ENCODE measurements at regions not wholly inside any gene's neighbourhood (a gene's known extent, or its start where the extent isn't known, plus 50 kb on each side); places are given as distances from the start of the nearest gene placed in this dataset.

- no peaks in the 10 kb centered on the region for H3K36me3 Mint-ChIP-seq (ENCODE audit: low read depth)
- peaks cover 7% of the 10 kb centered on the region for H3K27me3 Mint-ChIP-seq (ENCODE audit: insufficient read depth)
- H3K27ac Mint-ChIP-seq: no peak overlapping the region
- H3K9me3 Mint-ChIP-seq: no peaks in the 10 kb centered on the region; the same call in 1 of the 2 replicates
- DNase-seq: no peak
- no peaks in the 10 kb centered on the region for H3K4me1 Mint-ChIP-seq (ENCODE audit: low read depth)
- no peak for TF ChIP-seq CTCF (IDR thresholded peaks at IDR 0.05)
- H3K4me3 Mint-ChIP-seq: no peak overlapping the region
Measured at GRCh38 chr18:25604894-25605597, 253.1 kb upstream of the ZNF521 start.

- no peak for DNase-seq
- no peak for TF ChIP-seq CTCF (IDR thresholded peaks at IDR 0.05)
- H3K9me3 Mint-ChIP-seq: no peaks in the 10 kb centered on the region; the same call in 1 of the 2 replicates
Measured at GRCh38 chr18:25604196-25604893, 252.4 kb upstream of the ZNF521 start.

GRCh38 chr18:25599443-25599842, 247.5 kb upstream of the ZNF521 start:
- no peak for TF ChIP-seq CTCF (IDR thresholded peaks at IDR 0.05)
- H3K9me3 Mint-ChIP-seq: no peaks in the 10 kb centered on the region
- DNase-seq: no peak
- no peaks in the 10 kb centered on the region for H3K36me3 Mint-ChIP-seq (ENCODE audit: low read depth)
- H3K4me3 Mint-ChIP-seq: no peak overlapping the region
- peaks cover 5% of the 10 kb centered on the region; the same call in 1 of the 2 replicates for H3K27me3 Mint-ChIP-seq (ENCODE audit: insufficient read depth)
- peaks cover 4% of the 10 kb centered on the region for H3K4me1 Mint-ChIP-seq (ENCODE audit: low read depth)
- H3K27ac Mint-ChIP-seq: no peak overlapping the region

More at GRCh38 chr18:25604196-25604893, 252.4 kb upstream of the ZNF521 start:
- Mint-ChIP-seq H3K27ac (no peak overlapping the region), H3K27me3 (ENCODE audit: insufficient read depth) (peaks cover 7% of the 10 kb centered on the region), H3K4me3 (no peak overlapping the region), H3K4me1 (ENCODE audit: low read depth) (no peaks in the 10 kb centered on the region), H3K36me3 (ENCODE audit: low read depth) (no peaks in the 10 kb centered on the region)

- H3K4me3 Mint-ChIP-seq: no peak overlapping the region
Measured at GRCh38 chr18:25597476-25597875, 245.5 kb upstream of the ZNF521 start.

More at GRCh38 chr18:25597476-25597875, 245.5 kb upstream of the ZNF521 start:
- H3K27me3 Mint-ChIP-seq (ENCODE audit: insufficient read depth): peaks cover 5% of the 10 kb centered on the region; the same call in 1 of the 2 replicates
- no peak for DNase-seq
- no peaks in the 10 kb centered on the region for H3K9me3 Mint-ChIP-seq
- no peak for TF ChIP-seq CTCF (IDR thresholded peaks at IDR 0.05)
- H3K27ac Mint-ChIP-seq: no peak overlapping the region
- H3K4me1 Mint-ChIP-seq (ENCODE audit: low read depth): peaks cover 12% of the 10 kb centered on the region
- H3K36me3 Mint-ChIP-seq (ENCODE audit: low read depth): no peaks in the 10 kb centered on the region
